ENCODE measurements at regions not wholly inside any gene's neighbourhood (a gene's known extent, or its start where the extent isn't known, plus 50 kb on each side); places are given as distances from the start of the nearest gene placed in this dataset.
"Not testable (repeated sequence)": the region's sequence is repeated elsewhere in the genome, so short reads cannot be mapped to it uniquely, and the experiment has no call there.

- no peak for TF ChIP-seq CTCF (IDR thresholded peaks at IDR 0.05; ENCODE audit: insufficient read depth, low read length)
- no peak overlapping the region for H3K4me3 ChIP-seq (ENCODE audit: low read depth, low read length)
- DNase-seq (ENCODE audit: low read depth), result no peak
These were observed 966.3 kb upstream of the CITED2 start for GRCh38 chr6:140340795-140341194.

DNA sequence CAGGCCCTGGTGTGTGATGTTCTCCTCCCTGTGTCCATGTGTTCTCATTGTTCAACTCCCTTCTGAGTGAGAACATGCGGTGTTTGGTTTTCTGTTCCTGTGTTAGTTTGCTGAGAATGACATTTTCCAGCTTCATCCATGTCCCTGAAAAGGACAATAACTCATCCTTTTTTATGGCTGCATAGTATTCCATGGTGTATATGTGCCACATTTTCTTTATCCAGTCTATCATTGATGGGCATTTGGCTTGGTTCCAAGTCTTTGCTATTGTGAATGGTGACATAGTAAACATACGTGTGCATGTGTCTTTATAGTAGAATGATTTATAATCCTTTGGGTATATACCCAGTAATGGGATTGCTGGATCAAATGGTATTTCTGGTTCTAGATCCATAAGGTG lies 964.6 kb upstream of the CITED2 start:
- not testable (repeated sequence) for H3K4me3 ChIP-seq (ENCODE audit: low read depth, low read length); DNase-seq (ENCODE audit: low read depth)

- no peak for DNase-seq (ENCODE audit: low read depth)
- H3K4me3 ChIP-seq (ENCODE audit: low read depth, low read length), result no peak overlapping the region
- no peak for TF ChIP-seq CTCF (IDR thresholded peaks at IDR 0.05; ENCODE audit: insufficient read depth, low read length)
These were observed 947.4 kb upstream of the CITED2 start for GRCh38 chr6:140321891-140322290.

DNA sequence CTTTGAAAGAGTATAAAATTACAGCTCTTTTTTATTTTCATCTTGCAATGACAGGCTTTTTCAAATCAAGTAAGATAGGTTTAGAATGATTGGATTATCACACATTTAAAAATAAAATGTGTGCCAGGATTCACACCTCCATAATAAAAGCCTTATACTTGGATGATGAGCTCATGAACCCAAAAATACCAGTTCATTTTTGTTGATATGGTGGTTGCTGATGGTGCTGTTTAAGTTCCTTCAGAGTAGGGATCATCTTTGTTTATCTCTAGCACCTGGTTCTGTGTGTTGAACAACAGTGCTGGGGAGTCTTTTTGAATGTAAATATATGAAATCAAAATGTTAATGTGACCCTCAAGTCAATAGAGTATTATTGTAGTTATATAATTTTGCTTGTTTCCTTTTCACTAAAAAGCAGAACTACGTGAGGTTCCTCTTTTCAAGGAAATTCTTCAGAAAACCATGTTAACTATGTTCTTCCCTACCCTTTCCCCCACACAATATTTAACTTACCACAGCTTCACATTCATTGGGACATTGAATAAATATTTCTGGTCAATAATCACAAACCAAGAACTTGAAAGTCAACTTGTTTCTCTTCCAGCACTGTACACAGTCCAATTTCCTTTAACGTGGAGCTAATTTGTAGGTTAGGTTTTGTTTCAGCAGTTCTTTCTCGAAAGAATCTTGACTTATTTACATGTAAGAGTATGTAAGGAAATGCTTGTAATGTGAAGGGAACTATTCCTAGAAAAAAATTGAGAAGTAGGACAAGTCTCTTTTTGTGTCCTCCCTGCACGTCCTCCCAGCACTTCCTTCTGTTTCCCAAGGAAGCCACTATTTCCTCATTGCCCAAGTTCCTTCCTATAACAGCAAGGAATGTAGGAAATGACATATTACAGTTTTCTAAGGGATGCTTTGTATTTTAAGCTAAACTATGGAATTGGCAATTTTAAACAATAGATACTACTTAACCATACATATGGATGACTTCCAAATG lies 945.9 kb upstream of the CITED2 start:
- TF ChIP-seq CTCF (IDR thresholded peaks at IDR 0.05; ENCODE audit: insufficient read depth, low read length), result no peak
- DNase-seq (ENCODE audit: low read depth), result peak; percentile 20
- H3K4me3 ChIP-seq (ENCODE audit: low read depth, low read length), result no peak overlapping the region

GRCh38 chr6:140319209-140319608 lies 944.8 kb upstream of the CITED2 start:
- no peak overlapping the region for H3K4me3 ChIP-seq (ENCODE audit: low read depth, low read length)
- TF ChIP-seq CTCF (IDR thresholded peaks at IDR 0.05; ENCODE audit: insufficient read depth, low read length), result no peak
- DNase-seq (ENCODE audit: low read depth), result peak; percentile 72

- no peak overlapping the region for H3K4me3 ChIP-seq (ENCODE audit: low read depth, low read length)
- TF ChIP-seq CTCF (IDR thresholded peaks at IDR 0.05; ENCODE audit: insufficient read depth, low read length), result no peak
- no peak for DNase-seq (ENCODE audit: low read depth)
These were observed 944.0 kb upstream of the CITED2 start for GRCh38 chr6:140318408-140318807.

DNA sequence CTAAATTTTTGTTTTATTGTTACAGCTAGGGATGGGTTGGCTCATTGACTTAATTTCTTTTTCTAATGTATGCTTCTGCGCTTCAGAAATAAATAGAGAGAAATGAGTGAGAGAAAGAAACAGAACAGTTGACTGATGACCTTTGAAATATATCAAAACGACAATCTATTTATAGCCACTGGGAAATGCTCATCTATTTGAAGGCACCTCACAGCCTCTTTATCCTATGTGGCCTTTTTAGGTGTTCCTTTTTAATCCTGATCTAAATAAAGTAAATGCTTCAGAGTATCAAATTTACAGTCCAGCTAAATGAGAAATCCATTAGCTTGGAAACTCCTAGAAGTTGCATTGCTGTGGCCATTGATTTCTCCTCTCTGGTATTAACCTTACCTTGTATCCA lies 943.5 kb upstream of the CITED2 start:
- DNase-seq (ENCODE audit: low read depth), result no peak
- H3K4me3 ChIP-seq (ENCODE audit: low read depth, low read length), result no peak overlapping the region
- no peak for TF ChIP-seq CTCF (IDR thresholded peaks at IDR 0.05; ENCODE audit: insufficient read depth, low read length)
